ENCODE measurements at regions not wholly inside any gene's neighbourhood (a gene's known extent, or its start where the extent isn't known, plus 50 kb on each side); places are given as distances from the start of the nearest gene placed in this dataset.

- no peaks in the 10 kb centered on the region for H3K4me1 Mint-ChIP-seq
- intact Hi-C loops (cut with micrococcal nuclease): no loop called here
- no peak overlapping the region for H3K27ac Mint-ChIP-seq
- TF ChIP-seq, protein P1, sequence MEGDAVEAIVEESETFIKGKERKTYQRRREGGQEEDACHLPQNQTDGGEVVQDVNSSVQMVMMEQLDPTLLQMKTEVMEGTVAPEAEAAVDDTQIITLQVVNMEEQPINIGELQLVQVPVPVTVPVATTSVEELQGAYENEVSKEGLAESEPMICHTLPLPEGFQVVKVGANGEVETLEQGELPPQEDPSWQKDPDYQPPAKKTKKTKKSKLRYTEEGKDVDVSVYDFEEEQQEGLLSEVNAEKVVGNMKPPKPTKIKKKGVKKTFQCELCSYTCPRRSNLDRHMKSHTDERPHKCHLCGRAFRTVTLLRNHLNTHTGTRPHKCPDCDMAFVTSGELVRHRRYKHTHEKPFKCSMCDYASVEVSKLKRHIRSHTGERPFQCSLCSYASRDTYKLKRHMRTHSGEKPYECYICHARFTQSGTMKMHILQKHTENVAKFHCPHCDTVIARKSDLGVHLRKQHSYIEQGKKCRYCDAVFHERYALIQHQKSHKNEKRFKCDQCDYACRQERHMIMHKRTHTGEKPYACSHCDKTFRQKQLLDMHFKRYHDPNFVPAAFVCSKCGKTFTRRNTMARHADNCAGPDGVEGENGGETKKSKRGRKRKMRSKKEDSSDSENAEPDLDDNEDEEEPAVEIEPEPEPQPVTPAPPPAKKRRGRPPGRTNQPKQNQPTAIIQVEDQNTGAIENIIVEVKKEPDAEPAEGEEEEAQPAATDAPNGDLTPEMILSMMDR (IDR thresholded peaks at IDR 0.05): no peak
- no peaks in the 10 kb centered on the region for H3K27me3 Mint-ChIP-seq
- no peak for ATAC-seq (ENCODE audit: low read depth)
- no peak for DNase-seq
- no peak overlapping the region for H3K4me3 Mint-ChIP-seq
- no peaks in the 10 kb centered on the region for H3K9me3 Mint-ChIP-seq
- CTCF ChIA-PET: no interaction called here
- H3K36me3 Mint-ChIP-seq (ENCODE audit: low read depth): no peaks in the 10 kb centered on the region
- POLR2A ChIA-PET: no interaction called here
These were observed 178.6 kb upstream of the MAP3K7 start for GRCh38 chr6:90765491-90765890.

DNA sequence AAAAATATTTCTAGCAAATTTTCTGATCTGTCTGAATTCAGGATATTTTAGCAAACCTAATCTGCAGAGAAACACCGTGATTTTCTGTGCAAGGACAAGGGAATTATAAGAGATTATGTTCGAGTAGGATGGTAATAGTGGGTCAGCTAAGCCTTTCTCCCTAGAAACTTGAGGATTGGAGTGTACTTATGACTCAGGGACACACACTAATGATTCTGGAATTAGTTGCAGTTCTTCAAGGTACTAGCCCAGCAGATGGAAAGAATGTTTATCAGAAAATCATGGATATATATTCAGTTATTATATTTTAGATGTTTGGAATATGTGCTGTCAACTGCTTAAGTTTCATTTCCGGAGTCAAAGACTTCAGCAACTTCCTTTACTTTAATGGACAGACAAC, 177.1 kb upstream of the MAP3K7 start:
- H3K4me1 Mint-ChIP-seq: no peaks in the 10 kb centered on the region
- no peak overlapping the region for H3K27ac Mint-ChIP-seq
- ChIA-PET CTCF (no interaction called here), POLR2A (no interaction called here)
- DNase-seq (no peak), ATAC-seq (ENCODE audit: low read depth) (no peak)
- H3K9me3 Mint-ChIP-seq: no peaks in the 10 kb centered on the region
- no peak overlapping the region for H3K4me3 Mint-ChIP-seq
- H3K36me3 Mint-ChIP-seq (ENCODE audit: low read depth): no peaks in the 10 kb centered on the region
- no peaks in the 10 kb centered on the region for H3K27me3 Mint-ChIP-seq
- TF ChIP-seq, protein P1 (IDR thresholded peaks at IDR 0.05): no peak
- intact Hi-C loops (cut with micrococcal nuclease): no loop called here

DNA sequence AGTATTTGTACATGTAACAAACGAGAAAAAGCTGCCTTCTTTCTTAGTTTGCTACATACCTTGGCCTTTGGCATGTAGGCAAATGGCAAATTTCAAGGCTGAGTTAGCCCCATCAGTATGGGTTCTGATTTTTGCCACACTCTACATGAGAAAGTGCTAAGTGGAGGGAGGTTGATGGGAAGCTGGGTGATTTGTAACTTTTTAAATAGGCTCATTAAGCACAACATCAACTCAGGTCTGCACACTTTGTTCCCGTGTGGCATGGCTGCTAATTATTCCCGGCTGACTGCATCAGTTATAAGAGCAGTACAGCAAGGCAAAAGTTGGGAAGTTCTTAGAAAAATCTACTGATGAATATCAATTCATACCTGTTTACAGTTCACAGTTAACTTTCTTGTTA, 172.8 kb upstream of the MAP3K7 start:
- intact Hi-C loops (cut with micrococcal nuclease): no loop called here
- no peak overlapping the region for H3K27ac Mint-ChIP-seq
- POLR2A ChIA-PET: no interaction called here
- no peaks in the 10 kb centered on the region for H3K4me1 Mint-ChIP-seq
- no peaks in the 10 kb centered on the region for H3K36me3 Mint-ChIP-seq (ENCODE audit: low read depth)
- TF ChIP-seq, protein P1 (IDR thresholded peaks at IDR 0.05): no peak
- H3K9me3 Mint-ChIP-seq: no peaks in the 10 kb centered on the region
- DNase-seq (no peak), ATAC-seq (ENCODE audit: low read depth) (no peak)
- H3K4me3 Mint-ChIP-seq: no peak overlapping the region
- CTCF ChIA-PET: no interaction called here
- H3K27me3 Mint-ChIP-seq: no peaks in the 10 kb centered on the region

DNA sequence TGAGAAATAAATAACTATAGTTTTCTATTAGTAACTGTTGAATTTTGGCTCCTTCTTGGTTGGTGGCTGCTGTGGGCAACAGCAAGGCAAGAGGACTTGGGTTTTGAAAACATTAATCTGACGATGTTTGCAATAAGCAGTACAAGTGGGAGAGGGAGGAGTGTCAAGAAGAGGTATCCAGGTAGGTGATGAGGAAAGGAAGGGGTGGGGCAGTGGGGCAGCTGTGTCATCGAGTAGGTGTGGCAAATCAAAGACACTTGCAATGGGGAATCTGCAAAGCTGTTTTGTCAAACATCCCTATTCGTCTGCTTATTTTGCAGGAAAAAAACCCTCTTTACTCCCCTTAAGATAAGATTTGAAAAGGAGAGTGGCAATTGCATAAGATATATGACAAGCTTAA, 171.9 kb upstream of the MAP3K7 start:
- H3K36me3 Mint-ChIP-seq (ENCODE audit: low read depth): no peaks in the 10 kb centered on the region
- no peaks in the 10 kb centered on the region for H3K9me3 Mint-ChIP-seq
- no peak overlapping the region for H3K27ac Mint-ChIP-seq
- H3K4me3 Mint-ChIP-seq: no peak overlapping the region
- no peaks in the 10 kb centered on the region for H3K4me1 Mint-ChIP-seq
- no peak for ATAC-seq (ENCODE audit: low read depth)
- POLR2A ChIA-PET: no interaction called here
- no peaks in the 10 kb centered on the region for H3K27me3 Mint-ChIP-seq
- intact Hi-C loops (cut with micrococcal nuclease): no loop called here
- DNase-seq: no peak
- CTCF ChIA-PET: no interaction called here
- TF ChIP-seq, protein P1 (IDR thresholded peaks at IDR 0.05): no peak

- no peak overlapping the region for H3K27ac Mint-ChIP-seq
- TF ChIP-seq, protein P1 (IDR thresholded peaks at IDR 0.05): no peak
- no peak overlapping the region for H3K4me3 Mint-ChIP-seq
- peaks cover 2% of the 10 kb centered on the region for H3K27me3 Mint-ChIP-seq
- DNase-seq: no peak
- H3K4me1 Mint-ChIP-seq: no peaks in the 10 kb centered on the region
- H3K9me3 Mint-ChIP-seq: no peaks in the 10 kb centered on the region
- no peaks in the 10 kb centered on the region for H3K36me3 Mint-ChIP-seq (ENCODE audit: low read depth)
- no peak for ATAC-seq (ENCODE audit: low read depth)
- CTCF ChIA-PET: no interaction called here
- intact Hi-C loops (cut with micrococcal nuclease): no loop called here
- POLR2A ChIA-PET: no interaction called here
These were observed 167.2 kb upstream of the MAP3K7 start for GRCh38 chr6:90753820-90754643.

Data from activated B cell treated with CpG ODN at 0.5 μM for 24 hours (primary cell).